GM19025 (cell line): ENCODE measurements at regions not wholly inside any gene's neighbourhood (a gene's known extent, or its start where the extent isn't known, plus 50 kb on each side); places are given as distances from the start of the nearest gene placed in this dataset.

Experiments
- ATAC-seq: cut with Tn5 transposase; IDR thresholded peaks from one replicate; pipeline ENCODE4 v1.9.1; 2021; ENCODE audit warnings: mild to moderate bottlenecking, low read depth, moderate library complexity; ENCODE audit not compliant: unreplicated experiment

GRCh38 chr3:188053710-188054380 lies 100.1 kb upstream of the LPP start:
- no peak for ATAC-seq

- no peak for ATAC-seq
Observed at GRCh38 chr3:188054541-188054940, 99.4 kb upstream of the LPP start.

- no peak for ATAC-seq
Observed at GRCh38 chr3:188055388-188055787, 98.6 kb upstream of the LPP start.

- no peak for ATAC-seq
Observed at GRCh38 chr3:188057124-188057523, 96.8 kb upstream of the LPP start.

GRCh38 chr3:188058569-188059184 lies 95.3 kb upstream of the LPP start:
- no peak for ATAC-seq

GRCh38 chr3:188059351-188059750 lies 94.6 kb upstream of the LPP start:
- ATAC-seq: no peak

- no peak for ATAC-seq
Observed at GRCh38 chr3:188060264-188060835, 93.6 kb upstream of the LPP start.

GRCh38 chr3:188060840-188061544 lies 93.0 kb upstream of the LPP start:
- no peak for ATAC-seq

- no peak for ATAC-seq
Observed at GRCh38 chr3:188062216-188062615, 91.7 kb upstream of the LPP start.

GRCh38 chr3:188064831-188065493 lies 89.0 kb upstream of the LPP start:
- ATAC-seq: no peak

- ATAC-seq: no peak
Observed at GRCh38 chr3:188066141-188066540, 87.8 kb upstream of the LPP start.

- ATAC-seq: no peak
Observed at GRCh38 chr3:188067932-188068331, 86.0 kb upstream of the LPP start.

- no peak for ATAC-seq
Observed at GRCh38 chr3:188068342-188068741, 85.6 kb upstream of the LPP start.

GRCh38 chr3:188071636-188072035 lies 82.3 kb upstream of the LPP start:
- ATAC-seq: no peak

GRCh38 chr3:188076176-188076575 lies 77.8 kb upstream of the LPP start:
- ATAC-seq: no peak

- no peak for ATAC-seq
Observed at GRCh38 chr3:188077160-188077799, 76.7 kb upstream of the LPP start.

- ATAC-seq: no peak
Observed at GRCh38 chr3:188080091-188080490, 73.9 kb upstream of the LPP start.

GRCh38 chr3:188082031-188082430 lies 71.9 kb upstream of the LPP start:
- ATAC-seq: no peak

GRCh38 chr3:188082450-188082849 lies 71.5 kb upstream of the LPP start:
- no peak for ATAC-seq

- no peak for ATAC-seq
Observed at GRCh38 chr3:188083011-188083410, 70.9 kb upstream of the LPP start.
